ENCODE measurements at regions not wholly inside any gene's neighbourhood (a gene's known extent, or its start where the extent isn't known, plus 50 kb on each side); places are given as distances from the start of the nearest gene placed in this dataset.
"Not testable (repeated sequence)": the region's sequence is repeated elsewhere in the genome, so short reads cannot be mapped to it uniquely, and the experiment has no call there.

DNA sequence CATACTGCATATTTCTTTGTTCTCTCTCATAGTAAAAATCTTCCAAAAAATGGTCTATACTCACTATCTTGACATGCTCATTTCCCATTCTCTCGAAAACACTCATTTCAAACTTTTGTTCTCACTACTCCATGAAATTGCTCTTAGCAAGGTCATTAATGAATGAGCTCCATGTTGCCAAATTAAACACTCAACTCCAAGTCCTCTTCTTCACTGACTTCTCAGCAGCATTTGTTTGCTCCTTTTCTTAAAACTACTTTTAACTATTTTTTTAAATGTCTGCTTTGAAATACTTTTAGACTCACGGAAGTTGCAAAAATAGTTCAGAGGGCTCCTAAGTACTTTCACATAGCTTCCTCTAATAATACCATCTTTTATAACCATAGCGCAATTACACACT is 274.0 kb upstream of the PREP start:
- Mint-ChIP-seq H3K9me3 (peaks cover 12 to 18% (median 12%) of the 10 kb centered on the region in 3 donors), H3K27me3 (peaks cover 0 to 8% of the 10 kb centered on the region in 2 donors), H3K36me3 (no peaks in the 10 kb centered on the region), H3K4me1 (no peaks in the 10 kb centered on the region), H3K4me3 (no peak overlapping the region), H3K27ac (no peak overlapping the region)
- H3K4me3 ChIP-seq (ENCODE audit: control insufficient read depth in 1 of 2, extremely low read depth in 1 of 2, low read length in 1 of 2), result no peak overlapping the region
- H3K4me1 ChIP-seq (ENCODE audit: control insufficient read depth in 1 of 2, extremely low read depth in 1 of 2, insufficient read depth in 2 of 2, low read length in 2 of 2), result peaks cover 0 to 4% of the 10 kb centered on the region in 2 experiments
- no peaks in the 10 kb centered on the region for H3K36me3 ChIP-seq (ENCODE audit: control insufficient read depth in 2 of 2, extremely low read depth in 1 of 2, insufficient read depth in 1 of 2, low read length in 1 of 2)
- no peak overlapping the region for H3K27ac ChIP-seq (ENCODE audit: low read length)
- CTCF ChIA-PET, result interaction anchor here in 1 of 2 donors (0.5 kb wide), 1 partner anchor 70 kb away, joined by 3 read pairs; no protein-coding TSS in a partner anchor
- POLR2A ChIA-PET, result no interaction called here
- H3K27me3 ChIP-seq (replicated peaks in 1 of 2; ENCODE audit: control insufficient read depth in 2 of 2, extremely low read depth in 1 of 2, insufficient read depth in 2 of 2, low read length in 1 of 2), result no peaks in the 10 kb centered on the region
- DNase-seq (no peak), ATAC-seq (replicated peaks in 1 of 4) (no peak)
- 73% methylated on average over 3 of the region's 3 CpGs for WGBS (ENCODE audit: insufficient coverage)
- no peaks in the 10 kb centered on the region for H3K9me3 ChIP-seq

DNA sequence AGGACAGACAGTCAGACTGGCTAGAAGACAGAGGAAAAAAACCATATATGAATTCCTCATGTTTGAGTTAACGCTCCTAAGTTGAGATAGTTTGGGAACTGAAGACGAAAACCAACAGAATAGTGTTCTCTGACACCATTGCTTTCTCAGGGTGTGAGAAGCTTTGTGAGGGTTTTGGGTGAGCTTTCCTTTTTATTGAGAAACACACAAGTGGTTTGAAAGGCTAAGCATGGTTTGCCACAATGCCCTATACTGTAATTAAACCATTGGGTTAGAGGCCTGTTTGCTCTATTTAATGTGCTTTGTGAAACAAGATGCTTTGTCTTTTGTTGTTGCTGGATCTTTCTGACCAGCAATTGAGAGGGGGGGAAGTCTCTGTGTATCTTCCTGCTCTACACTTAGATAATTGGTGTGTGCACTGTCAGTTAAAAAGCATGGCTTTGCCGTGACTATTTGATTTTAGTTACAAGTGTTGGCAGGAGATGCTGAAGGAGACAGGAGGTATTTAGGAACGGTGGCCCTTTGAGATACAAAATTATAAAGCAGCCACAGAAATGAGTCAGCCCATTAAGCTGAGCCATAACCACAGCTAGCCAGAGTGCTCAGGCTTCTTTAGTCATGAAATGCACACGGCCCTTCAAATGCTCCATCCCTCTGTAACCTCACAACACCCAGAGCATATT is 273.0 kb upstream of the PREP start:
- WGBS (ENCODE audit: insufficient coverage), result 86% methylated on average over 2 of the region's 5 CpGs
- Mint-ChIP-seq H3K4me3 (no peak overlapping the region), H3K9me3 (peaks cover 2 to 8% (median 7%) of the 10 kb centered on the region in 3 donors), H3K27me3 (peaks cover 2 to 8% of the 10 kb centered on the region in 2 donors), H3K4me1 (no peaks in the 10 kb centered on the region), H3K36me3 (no peaks in the 10 kb centered on the region), H3K27ac (no peak overlapping the region)
- Histone ChIP-seq H3K4me3 (ENCODE audit: control insufficient read depth in 1 of 2, extremely low read depth in 1 of 2, low read length in 1 of 2) (no peak overlapping the region), H3K4me1 (ENCODE audit: control insufficient read depth in 1 of 2, extremely low read depth in 1 of 2, insufficient read depth in 2 of 2, low read length in 2 of 2) (peaks cover 0 to 4% of the 10 kb centered on the region in 2 experiments), H3K36me3 (ENCODE audit: control insufficient read depth in 2 of 2, extremely low read depth in 1 of 2, insufficient read depth in 1 of 2, low read length in 1 of 2) (no peaks in the 10 kb centered on the region), H3K9me3 (no peaks in the 10 kb centered on the region), H3K27me3 (replicated peaks in 1 of 2; ENCODE audit: control insufficient read depth in 2 of 2, extremely low read depth in 1 of 2, insufficient read depth in 2 of 2, low read length in 1 of 2) (no peaks in the 10 kb centered on the region), H3K27ac (ENCODE audit: low read length) (no peak overlapping the region)
- no peak for DNase-seq
- ChIA-PET POLR2A (no interaction called here), CTCF (no interaction called here)
- ATAC-seq (replicated peaks in 1 of 4), result no peak

GRCh38 chr6:105672856-105673538 is 270.1 kb upstream of the PREP start:
- H3K36me3 ChIP-seq (ENCODE audit: control insufficient read depth in 2 of 2, extremely low read depth in 1 of 2, insufficient read depth in 1 of 2, low read length in 1 of 2); H3K9me3 ChIP-seq; CTCF ChIA-PET; H3K27me3 ChIP-seq (replicated peaks in 1 of 2; ENCODE audit: control insufficient read depth in 2 of 2, extremely low read depth in 1 of 2, insufficient read depth in 2 of 2, low read length in 1 of 2); H3K27ac Mint-ChIP-seq; DNase-seq; ATAC-seq (replicated peaks in 1 of 4); H3K4me3 Mint-ChIP-seq; H3K27ac ChIP-seq (ENCODE audit: low read length); H3K4me1 Mint-ChIP-seq; H3K36me3 Mint-ChIP-seq; H3K4me1 ChIP-seq (ENCODE audit: control insufficient read depth in 1 of 2, extremely low read depth in 1 of 2, insufficient read depth in 2 of 2, low read length in 2 of 2); H3K4me3 ChIP-seq (ENCODE audit: control insufficient read depth in 1 of 2, extremely low read depth in 1 of 2, low read length in 1 of 2): not testable (repeated sequence)
- POLR2A ChIA-PET, result interaction anchor here in 1 of 2 donors (0.6 kb wide), 1 partner anchor 555 kb away, joined by 3 read pairs; no protein-coding TSS in a partner anchor
- Mint-ChIP-seq H3K27me3 (peaks cover 5 to 14% of the 10 kb centered on the region in 2 donors), H3K9me3 (peaks cover 0 to 12% (median 11%) of the 10 kb centered on the region in 3 donors)
- no CpG with 5 or more reads among the region's 2 CpGs for WGBS (ENCODE audit: insufficient coverage)

DNA sequence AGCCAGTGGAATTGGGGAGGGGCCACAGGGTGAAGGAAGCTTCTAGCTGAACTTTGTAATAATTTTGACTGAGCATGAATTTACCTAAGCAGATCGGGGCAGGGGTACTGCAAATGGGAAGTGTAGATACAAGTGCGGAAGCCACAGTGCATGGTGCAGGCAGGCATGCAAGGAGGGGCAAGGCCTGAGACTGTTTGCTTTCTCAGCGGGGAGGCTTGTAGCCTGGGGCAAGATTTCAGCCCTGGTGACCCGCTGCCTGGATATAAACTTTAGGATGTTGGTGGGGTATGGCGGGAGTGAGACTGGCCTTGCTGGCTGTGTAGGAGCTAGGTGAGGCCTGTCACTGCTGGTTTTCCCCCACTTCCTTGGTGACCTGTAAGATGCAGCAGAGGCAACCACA is 266.4 kb upstream of the PREP start:
- Mint-ChIP-seq H3K36me3 (no peaks in the 10 kb centered on the region), H3K27ac (no peak overlapping the region), H3K4me3 (no peak overlapping the region), H3K27me3 (peaks cover 5 to 19% of the 10 kb centered on the region in 2 donors), H3K9me3 (peaks cover 2 to 15% (median 11%) of the 10 kb centered on the region in 3 donors), H3K4me1 (no peaks in the 10 kb centered on the region)
- H3K4me1 ChIP-seq (ENCODE audit: control insufficient read depth in 1 of 2, extremely low read depth in 1 of 2, insufficient read depth in 2 of 2, low read length in 2 of 2), result no peaks in the 10 kb centered on the region
- no peak overlapping the region for H3K27ac ChIP-seq (ENCODE audit: low read length)
- H3K4me3 ChIP-seq (ENCODE audit: control insufficient read depth in 1 of 2, extremely low read depth in 1 of 2, low read length in 1 of 2), result no peak overlapping the region
- H3K36me3 ChIP-seq (ENCODE audit: control insufficient read depth in 2 of 2, extremely low read depth in 1 of 2, insufficient read depth in 1 of 2, low read length in 1 of 2), result no peaks in the 10 kb centered on the region
- 100% methylated on average over 2 of the region's 5 CpGs for WGBS (ENCODE audit: insufficient coverage)
- H3K9me3 ChIP-seq, result no peaks in the 10 kb centered on the region
- DNase-seq, result no peak
- CTCF ChIA-PET, result no interaction called here
- POLR2A ChIA-PET, result no interaction called here
- no peak for ATAC-seq (replicated peaks in 1 of 4)
- H3K27me3 ChIP-seq (replicated peaks in 1 of 2; ENCODE audit: control insufficient read depth in 2 of 2, extremely low read depth in 1 of 2, insufficient read depth in 2 of 2, low read length in 1 of 2), result no peaks in the 10 kb centered on the region

GRCh38 chr6:105667056-105667455 is 264.2 kb upstream of the PREP start:
- ATAC-seq (replicated peaks in 1 of 4) (no peak), DNase-seq (no peak)
- ChIA-PET POLR2A (no interaction called here), CTCF (no interaction called here)
- H3K27me3 ChIP-seq (replicated peaks in 1 of 2; ENCODE audit: control insufficient read depth in 2 of 2, extremely low read depth in 1 of 2, insufficient read depth in 2 of 2, low read length in 1 of 2), result no peaks in the 10 kb centered on the region
- 93% methylated on average over 6 of the region's 12 CpGs for WGBS (ENCODE audit: insufficient coverage)
- no peaks in the 10 kb centered on the region for H3K9me3 ChIP-seq
- no peaks in the 10 kb centered on the region for H3K36me3 ChIP-seq (ENCODE audit: control insufficient read depth in 2 of 2, extremely low read depth in 1 of 2, insufficient read depth in 1 of 2, low read length in 1 of 2)
- Mint-ChIP-seq H3K4me1 (no peaks in the 10 kb centered on the region), H3K9me3 (peaks cover 4 to 18% (median 6%) of the 10 kb centered on the region in 3 donors), H3K27ac (no peak overlapping the region), H3K4me3 (no peak overlapping the region), H3K36me3 (no peaks in the 10 kb centered on the region), H3K27me3 (peaks cover 5 to 19% of the 10 kb centered on the region in 2 donors)
- H3K27ac ChIP-seq (ENCODE audit: low read length), result no peak overlapping the region
- no peak overlapping the region for H3K4me3 ChIP-seq (ENCODE audit: control insufficient read depth in 1 of 2, extremely low read depth in 1 of 2, low read length in 1 of 2)
- H3K4me1 ChIP-seq (ENCODE audit: control insufficient read depth in 1 of 2, extremely low read depth in 1 of 2, insufficient read depth in 2 of 2, low read length in 2 of 2), result no peaks in the 10 kb centered on the region

GRCh38 chr6:105664931-105665330 is 262.0 kb upstream of the PREP start:
- ChIA-PET POLR2A (no interaction called here), CTCF (no interaction called here)
- WGBS (ENCODE audit: insufficient coverage), result no CpG with 5 or more reads among the region's 2 CpGs
- ATAC-seq (replicated peaks in 1 of 4) (no peak), DNase-seq (no peak)
- Mint-ChIP-seq H3K27ac (no peak overlapping the region), H3K4me3 (no peak overlapping the region), H3K9me3 (peaks cover 2 to 6% (median 4%) of the 10 kb centered on the region in 3 donors), H3K27me3 (peaks cover 3 to 18% of the 10 kb centered on the region in 2 donors), H3K4me1 (no peaks in the 10 kb centered on the region), H3K36me3 (no peaks in the 10 kb centered on the region)
- H3K9me3 ChIP-seq, result no peaks in the 10 kb centered on the region
- H3K27me3 ChIP-seq (replicated peaks in 1 of 2; ENCODE audit: control insufficient read depth in 2 of 2, extremely low read depth in 1 of 2, insufficient read depth in 2 of 2, low read length in 1 of 2), result no peaks in the 10 kb centered on the region
- no peaks in the 10 kb centered on the region for H3K4me1 ChIP-seq (ENCODE audit: control insufficient read depth in 1 of 2, extremely low read depth in 1 of 2, insufficient read depth in 2 of 2, low read length in 2 of 2)
- H3K27ac ChIP-seq (ENCODE audit: low read length), result no peak overlapping the region
- no peak overlapping the region for H3K4me3 ChIP-seq (ENCODE audit: control insufficient read depth in 1 of 2, extremely low read depth in 1 of 2, low read length in 1 of 2)
- H3K36me3 ChIP-seq (ENCODE audit: control insufficient read depth in 2 of 2, extremely low read depth in 1 of 2, insufficient read depth in 1 of 2, low read length in 1 of 2), result no peaks in the 10 kb centered on the region
